DMS153 treated with DMSO at 0.1 percent for 48 hours (cell line): ENCODE measurements at regions not wholly inside any gene's neighbourhood (a gene's known extent, or its start where the extent isn't known, plus 50 kb on each side); places are given as distances from the start of the nearest gene placed in this dataset.

ENCODE experiments used
- DNase-seq: peaks from one replicate; lab custom pipeline; 2025; ENCODE audit not compliant: unreplicated experiment; lab: John Stamatoyannopoulos, UW

DNA sequence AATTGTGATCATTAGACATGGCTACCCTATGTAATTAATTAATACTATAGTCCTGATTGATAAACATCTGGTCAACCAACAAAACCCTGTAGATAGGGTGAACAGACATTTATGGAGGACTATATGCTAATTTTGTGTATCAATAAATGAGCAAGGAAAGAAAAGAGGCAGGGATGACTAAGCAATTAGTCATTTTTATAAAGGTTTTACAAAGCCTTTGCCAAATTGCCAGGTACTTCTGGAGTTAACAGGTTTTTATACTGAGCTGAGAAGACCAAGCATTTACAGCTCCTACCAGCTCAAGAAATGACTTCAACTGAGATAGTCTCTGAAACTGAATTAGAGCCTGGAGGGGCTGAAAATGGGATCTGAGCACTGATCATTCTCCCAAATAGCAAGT lies 186.8 kb upstream of the PRR20A start:
- DNase-seq = no peak

DNA sequence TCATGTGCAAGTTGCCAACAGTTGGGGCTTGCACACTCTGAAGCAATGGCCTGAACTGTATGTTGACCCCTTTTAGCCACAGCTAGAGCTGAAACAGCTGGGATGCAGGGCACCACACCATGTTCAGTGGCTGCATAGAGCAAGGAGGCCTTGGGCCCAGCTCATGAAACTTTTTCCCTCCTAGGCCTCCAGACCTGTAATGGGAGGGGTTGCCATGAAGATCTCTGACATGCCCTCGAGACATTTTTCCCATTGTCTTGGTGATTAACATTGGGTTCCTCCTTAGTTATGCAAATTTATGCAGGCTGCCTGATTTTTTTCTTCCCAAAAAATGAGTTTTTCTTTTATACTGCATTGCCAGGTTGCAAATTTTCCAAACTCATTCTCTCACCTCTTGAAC lies 165.1 kb upstream of the PRR20A start:
- no peak for DNase-seq

DNA sequence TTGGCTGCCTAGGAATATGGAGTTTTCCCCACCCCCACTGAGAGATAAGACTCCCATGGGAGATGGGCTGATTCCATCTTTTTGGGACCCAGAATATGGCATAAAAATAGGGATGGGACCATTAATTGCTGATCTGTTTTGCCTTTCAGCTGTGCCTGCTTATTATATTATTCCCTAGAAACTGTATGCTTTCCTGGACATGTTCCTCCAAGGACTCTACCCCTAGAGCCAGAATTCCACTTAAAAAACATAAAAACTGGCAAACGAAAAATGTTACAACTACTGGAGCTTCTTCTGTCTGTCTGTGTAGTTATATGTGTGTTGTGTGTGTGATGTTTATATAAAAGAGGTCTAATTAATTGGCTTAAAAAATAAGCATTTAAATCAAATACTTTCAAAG lies 159.9 kb upstream of the PRR20A start:
- DNase-seq = no peak

DNA sequence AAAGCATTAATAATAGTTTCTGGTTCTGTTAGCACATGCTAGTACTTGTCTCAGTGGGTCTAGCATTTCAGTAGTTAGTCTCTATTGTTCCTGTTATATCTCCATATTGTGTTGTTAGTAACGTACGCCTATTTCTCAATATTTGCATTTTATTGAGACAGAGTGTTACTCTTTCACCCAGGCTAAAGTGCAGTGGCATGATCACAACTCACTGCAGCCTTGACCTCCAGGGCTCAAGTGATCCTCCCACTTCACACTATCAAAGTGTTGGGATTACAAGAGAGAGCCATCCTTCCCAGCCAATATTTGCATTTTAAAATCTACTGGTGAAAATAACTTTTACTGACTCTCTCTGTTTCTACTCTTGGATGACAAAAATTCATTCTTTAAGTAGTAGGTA lies 154.6 kb upstream of the PRR20A start:
- no peak for DNase-seq

DNA sequence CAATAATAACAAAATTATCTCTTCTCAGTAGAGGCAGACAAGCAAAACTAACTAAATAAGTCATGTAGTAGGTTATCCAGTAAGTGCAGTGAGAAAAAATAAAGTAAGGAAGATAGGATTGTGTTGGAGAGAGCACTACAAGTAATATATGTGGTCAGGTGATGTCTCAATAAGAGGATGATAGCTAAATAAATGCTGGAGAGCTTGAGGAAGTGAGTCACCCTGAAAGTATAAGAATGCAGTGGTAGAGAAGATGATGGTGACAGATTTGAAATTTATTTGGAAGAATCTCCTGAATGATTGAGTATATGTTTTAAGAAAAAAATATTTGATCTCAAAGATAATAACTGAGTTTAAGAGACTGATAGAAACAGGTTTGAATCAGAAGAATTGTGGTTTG lies 152.2 kb upstream of the PRR20A start:
- DNase-seq = no peak

DNA sequence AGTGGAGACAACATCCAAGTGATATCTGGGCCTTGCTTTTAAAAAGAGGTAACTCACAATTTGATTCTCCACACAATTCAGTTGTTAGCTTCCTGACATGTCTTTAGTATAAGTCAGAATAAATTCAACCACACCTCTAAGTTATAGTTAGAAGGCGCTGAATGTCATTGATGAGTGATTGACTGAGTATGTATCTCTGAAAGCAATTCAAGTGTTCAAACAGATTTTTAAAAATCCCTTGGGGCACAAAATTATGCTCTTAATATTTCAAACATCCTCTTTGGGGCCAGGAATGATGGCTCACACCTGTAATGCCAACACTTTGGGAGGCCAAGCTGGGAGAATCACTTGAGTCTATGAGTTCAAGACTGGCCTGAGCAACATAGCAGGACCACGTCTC lies 137.0 kb upstream of the PRR20A start:
- no peak for DNase-seq

DNA sequence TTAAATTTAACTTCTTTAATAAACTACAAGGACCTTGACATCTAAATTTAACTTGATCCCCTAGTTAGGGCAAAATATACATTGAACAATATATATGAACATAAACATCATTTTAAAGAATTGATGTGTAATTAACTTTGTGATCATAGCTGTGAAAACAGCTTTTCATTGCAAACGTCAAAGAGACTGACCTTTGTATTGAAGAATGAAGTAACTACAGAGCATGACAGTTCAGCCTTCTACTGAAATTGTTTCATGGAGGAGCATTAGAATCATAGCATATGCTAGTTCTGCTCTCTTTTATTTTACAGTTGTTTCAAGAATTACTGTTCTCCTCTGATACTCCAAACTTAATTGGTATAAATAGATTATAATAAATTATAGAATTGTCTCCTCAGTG lies 123.4 kb upstream of the PRR20A start:
- no peak for DNase-seq

DNA sequence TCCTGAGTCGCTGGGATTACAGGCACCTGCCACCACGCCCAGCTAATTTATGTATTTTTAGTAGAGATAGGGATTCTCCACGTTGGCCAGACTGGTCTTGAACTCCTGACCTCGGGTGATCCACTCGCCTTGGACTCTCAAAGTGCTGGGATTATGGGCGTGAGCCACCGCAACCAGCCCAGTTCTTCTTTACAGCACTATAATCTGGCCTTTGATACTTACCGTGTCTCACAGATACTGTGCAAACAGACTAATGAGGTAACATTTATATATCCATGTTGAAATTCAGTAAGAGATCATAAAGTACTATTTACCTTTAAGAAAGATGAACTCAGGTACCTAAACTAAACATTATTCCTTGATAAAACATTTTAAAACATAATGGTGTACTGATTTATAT lies 121.8 kb upstream of the PRR20A start:
- no peak for DNase-seq

DNA sequence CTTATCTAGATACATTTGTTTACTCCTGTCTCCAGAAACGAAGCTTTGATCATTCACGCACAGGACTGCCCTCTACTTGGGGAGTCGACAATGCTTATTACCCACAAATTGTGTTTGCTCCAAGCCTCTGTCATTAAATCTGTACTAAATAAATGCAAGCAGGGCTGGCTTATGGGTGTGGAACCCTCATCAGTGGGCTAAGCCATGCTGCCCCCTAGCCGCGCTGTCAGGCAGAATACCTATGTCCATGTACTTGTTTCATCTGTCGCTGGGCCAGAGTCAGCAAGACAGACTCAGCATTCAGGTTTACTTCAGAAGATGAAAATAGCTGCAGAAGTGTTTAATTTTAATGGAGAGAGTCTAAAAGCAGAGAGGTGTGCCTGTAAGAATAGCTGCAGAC lies 110.0 kb upstream of the PRR20A start:
- DNase-seq = no peak

DNA sequence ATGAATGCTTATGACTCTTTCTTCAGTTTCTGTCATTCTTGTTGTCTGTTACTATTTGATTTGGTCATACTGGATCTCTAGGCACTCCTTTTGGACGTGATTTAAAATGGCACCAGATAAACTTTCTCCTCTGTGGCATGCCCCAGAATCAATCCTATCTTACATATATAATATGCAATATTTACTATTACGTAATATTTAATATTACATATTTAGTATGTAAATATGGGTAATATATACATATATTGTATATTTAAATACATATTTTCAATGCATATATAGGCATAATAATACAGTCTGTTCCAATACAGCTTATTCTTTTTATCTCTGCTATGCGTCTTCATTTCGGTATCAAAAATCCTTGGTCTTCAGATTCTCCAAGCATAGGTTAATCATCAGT lies 104.4 kb upstream of the PRR20A start:
- no peak for DNase-seq

DNA sequence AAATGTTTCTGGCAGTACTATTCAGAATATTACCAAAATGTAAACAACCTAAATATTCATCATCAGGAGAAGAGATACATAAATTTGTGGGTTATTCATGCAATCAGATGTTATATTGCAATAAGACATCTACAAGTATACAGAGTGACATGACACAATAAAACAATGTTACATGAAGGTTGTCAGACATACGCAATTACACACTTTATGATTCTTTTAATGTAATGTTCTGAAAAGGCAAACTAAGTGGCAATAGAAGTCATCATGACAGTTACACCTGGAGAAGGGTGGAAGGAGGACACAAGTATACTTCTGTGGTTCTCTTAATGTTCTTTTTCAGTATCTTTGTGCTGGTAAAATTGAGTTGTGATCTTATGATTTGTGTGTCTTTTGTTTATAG lies 95.8 kb upstream of the PRR20A start:
- no peak for DNase-seq

DNA sequence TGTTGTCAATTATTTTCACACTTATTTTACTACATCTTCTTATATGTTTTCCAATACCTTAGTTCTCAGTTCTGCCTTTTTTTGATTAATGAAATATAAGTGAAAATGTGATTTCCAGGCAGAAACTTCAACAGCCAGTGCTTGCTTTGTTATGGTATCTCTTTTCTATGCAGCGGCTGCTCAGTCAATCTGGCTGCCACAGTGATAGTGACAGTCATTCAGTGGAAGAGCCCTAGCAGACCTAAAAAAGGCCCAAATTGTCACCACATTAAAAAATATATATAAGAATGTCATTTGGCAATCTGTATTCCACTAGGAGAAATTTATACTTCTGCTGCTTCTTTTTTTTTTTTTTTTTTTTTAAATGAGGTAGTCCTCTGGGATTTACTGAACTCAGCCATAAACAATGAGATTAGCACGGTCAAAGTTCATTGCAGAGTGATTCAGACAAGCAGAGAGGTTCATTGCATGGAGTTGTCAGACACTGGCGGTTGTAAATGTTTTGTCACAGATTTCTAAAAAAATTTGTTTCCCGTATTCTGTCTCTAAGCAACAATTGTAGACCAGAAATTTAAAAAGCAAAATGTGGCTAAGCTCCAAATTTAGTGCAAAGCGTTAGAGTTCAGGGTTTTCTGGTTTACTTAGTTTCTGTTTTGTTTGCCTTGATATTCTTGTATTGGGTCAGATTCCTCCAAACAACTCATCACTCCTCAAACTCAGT lies 94.7 kb upstream of the PRR20A start:
- DNase-seq = no peak

DNA sequence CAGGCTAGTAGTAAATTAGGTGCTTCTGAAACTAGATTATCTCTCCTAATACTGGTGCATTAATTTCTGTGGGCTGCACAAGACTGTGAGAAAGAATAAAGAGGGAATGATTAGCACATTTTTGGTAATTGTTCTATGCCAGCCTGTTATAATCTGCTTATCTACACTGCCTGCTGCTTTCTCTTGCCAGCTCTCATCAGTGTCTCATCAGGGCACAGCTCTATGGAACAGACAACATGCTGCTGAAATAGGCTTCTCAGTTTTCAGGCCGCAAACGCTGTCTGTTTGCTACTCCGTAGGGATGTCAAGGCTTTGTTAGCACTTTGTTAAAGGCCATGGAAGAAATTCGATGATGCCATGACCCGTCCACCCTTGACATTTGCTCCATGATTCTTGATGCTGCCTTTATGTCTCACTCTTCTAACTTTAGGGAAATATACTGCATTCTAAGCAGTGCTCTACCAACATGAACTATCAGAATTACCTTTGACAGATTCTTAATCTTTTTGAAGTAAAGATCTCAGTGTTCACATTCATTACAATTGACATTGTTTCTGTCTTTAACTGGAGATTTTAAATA lies 84.0 kb upstream of the PRR20A start:
- DNase-seq = no peak

DNA sequence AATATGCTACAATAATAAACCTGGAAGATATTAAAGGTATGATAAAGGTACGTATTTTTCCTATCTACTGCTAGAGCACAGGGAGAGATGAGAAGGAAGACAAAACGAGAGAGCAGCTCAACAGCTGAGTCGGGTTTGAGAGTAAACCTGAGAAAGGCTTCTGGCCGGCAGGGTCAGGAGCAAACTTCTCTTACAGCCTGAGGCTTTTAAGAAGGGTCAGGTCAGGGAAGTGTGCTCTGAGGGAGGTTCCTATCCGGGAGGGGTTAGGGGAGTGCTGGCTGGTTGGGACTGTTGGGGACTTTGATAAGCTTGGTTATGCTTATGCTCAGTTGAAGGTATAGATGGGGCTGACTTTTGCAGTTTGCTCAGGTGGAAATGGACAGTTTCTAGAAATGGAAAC lies 77.7 kb upstream of the PRR20A start:
- DNase-seq = no peak

DNA sequence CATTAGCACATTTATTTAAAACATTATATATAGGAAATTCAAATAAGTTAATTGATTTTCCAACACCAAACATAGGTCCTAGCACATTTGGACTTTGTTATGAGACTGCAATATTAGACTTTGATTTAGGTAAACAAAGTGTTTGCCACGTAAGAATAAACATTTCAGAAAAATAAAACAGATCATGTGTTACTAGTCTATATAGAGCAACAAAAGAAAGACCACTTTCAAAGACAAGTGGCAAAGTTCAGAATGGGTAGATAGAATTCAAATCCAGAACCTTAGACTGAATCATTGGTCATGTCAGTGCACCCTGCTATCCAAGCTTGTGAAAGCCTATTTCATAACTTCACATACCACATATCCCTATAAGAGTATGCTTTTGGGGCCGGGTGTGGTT lies 66.7 kb upstream of the PRR20A start:
- DNase-seq = no peak

DNA sequence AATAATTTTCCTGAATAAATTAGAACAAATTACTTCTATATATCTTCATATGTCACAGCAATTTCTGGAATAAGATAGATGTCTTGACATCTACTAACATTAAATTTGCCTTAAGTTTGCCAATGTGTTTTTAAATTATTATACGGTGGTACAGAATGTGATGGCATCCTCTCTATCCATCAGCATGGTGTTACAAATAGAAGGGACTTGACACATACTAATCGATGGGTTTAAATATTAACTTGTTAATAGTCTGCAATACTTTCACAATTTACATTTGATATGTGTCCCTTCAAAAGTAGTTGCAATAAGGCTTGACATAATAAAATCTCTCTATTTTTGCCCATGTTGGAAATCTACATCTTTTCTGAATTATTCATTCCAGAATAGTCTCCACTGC lies 65.1 kb upstream of the PRR20A start:
- DNase-seq = no peak

DNA sequence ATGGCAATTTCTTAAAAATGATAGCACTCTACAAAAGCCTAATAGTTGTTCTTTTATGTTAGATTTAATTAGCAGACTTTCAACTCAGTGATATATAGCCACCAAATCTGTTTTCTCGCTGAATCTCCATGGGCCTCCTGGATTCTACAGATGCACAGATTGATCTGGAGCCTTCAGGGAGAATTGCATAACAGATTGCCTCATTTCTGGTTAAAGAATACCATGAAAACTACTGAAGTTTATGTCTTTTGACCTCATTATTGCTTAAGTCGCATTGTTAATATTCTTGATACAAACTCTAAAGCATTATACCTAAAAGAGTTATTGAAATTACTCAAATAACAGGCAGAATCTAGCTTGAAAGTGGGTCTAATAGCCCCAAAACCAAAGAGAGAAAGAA lies 53.7 kb upstream of the PRR20A start:
- DNase-seq = no peak
